ENCODE measurements at regions not wholly inside any gene's neighbourhood (a gene's known extent, or its start where the extent isn't known, plus 50 kb on each side); places are given as distances from the start of the nearest gene placed in this dataset.

GRCh38 chr6:125519367-125519766, 217.6 kb upstream of the HDDC2 start (continued):
- TF ChIP-seq, protein P1, sequence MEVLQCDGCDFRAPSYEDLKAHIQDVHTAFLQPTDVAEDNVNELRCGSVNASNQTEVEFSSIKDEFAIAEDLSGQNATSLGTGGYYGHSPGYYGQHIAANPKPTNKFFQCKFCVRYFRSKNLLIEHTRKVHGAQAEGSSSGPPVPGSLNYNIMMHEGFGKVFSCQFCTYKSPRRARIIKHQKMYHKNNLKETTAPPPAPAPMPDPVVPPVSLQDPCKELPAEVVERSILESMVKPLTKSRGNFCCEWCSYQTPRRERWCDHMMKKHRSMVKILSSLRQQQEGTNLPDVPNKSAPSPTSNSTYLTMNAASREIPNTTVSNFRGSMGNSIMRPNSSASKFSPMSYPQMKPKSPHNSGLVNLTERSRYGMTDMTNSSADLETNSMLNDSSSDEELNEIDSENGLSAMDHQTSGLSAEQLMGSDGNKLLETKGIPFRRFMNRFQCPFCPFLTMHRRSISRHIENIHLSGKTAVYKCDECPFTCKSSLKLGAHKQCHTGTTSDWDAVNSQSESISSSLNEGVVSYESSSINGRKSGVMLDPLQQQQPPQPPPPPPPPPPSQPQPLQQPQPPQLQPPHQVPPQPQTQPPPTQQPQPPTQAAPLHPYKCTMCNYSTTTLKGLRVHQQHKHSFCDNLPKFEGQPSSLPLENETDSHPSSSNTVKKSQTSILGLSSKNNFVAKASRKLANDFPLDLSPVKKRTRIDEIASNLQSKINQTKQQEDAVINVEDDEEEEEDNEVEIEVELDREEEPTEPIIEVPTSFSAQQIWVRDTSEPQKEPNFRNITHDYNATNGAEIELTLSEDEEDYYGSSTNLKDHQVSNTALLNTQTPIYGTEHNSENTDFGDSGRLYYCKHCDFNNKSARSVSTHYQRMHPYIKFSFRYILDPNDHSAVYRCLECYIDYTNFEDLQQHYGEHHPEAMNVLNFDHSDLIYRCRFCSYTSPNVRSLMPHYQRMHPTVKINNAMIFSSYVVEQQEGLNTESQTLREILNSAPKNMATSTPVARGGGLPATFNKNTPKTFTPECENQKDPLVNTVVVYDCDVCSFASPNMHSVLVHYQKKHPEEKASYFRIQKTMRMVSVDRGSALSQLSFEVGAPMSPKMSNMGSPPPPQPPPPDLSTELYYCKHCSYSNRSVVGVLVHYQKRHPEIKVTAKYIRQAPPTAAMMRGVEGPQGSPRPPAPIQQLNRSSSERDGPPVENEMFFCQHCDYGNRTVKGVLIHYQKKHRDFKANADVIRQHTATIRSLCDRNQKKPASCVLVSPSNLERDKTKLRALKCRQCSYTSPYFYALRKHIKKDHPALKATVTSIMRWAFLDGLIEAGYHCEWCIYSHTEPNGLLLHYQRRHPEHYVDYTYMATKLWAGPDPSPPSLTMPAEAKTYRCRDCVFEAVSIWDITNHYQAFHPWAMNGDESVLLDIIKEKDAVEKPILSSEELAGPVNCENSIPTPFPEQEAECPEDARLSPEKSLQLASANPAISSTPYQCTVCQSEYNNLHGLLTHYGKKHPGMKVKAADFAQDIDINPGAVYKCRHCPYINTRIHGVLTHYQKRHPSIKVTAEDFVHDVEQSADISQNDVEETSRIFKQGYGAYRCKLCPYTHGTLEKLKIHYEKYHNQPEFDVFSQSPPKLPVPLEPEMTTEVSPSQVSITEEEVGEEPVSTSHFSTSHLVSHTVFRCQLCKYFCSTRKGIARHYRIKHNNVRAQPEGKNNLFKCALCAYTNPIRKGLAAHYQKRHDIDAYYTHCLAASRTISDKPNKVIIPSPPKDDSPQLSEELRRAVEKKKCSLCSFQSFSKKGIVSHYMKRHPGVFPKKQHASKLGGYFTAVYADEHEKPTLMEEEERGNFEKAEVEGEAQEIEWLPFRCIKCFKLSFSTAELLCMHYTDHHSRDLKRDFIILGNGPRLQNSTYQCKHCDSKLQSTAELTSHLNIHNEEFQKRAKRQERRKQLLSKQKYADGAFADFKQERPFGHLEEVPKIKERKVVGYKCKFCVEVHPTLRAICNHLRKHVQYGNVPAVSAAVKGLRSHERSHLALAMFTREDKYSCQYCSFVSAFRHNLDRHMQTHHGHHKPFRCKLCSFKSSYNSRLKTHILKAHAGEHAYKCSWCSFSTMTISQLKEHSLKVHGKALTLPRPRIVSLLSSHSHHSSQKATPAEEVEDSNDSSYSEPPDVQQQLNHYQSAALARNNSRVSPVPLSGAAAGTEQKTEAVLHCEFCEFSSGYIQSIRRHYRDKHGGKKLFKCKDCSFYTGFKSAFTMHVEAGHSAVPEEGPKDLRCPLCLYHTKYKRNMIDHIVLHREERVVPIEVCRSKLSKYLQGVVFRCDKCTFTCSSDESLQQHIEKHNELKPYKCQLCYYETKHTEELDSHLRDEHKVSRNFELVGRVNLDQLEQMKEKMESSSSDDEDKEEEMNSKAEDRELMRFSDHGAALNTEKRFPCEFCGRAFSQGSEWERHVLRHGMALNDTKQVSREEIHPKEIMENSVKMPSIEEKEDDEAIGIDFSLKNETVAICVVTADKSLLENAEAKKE (CRISPR knock-in tag; IDR thresholded peaks at IDR 0.05), result no peak
- no peak for TF ChIP-seq STAT1 (IDR thresholded peaks at IDR 0.05; ENCODE audit: unreplicated experiment)
- no peak for TF ChIP-seq POLR2AphosphoS5 (IDR thresholded peaks at IDR 0.05; ENCODE audit: low read depth)
- no peak for TF ChIP-seq CREB1 (CRISPR knock-in tag; IDR thresholded peaks at IDR 0.05; ENCODE audit: low read depth)
- no peak for TF ChIP-seq NANOG (IDR thresholded peaks at IDR 0.05; ENCODE audit: borderline replicate concordance)
- no peak for TF ChIP-seq ZNF331 (CRISPR knock-in tag; IDR thresholded peaks at IDR 0.05; ENCODE audit: low read depth)
- TF ChIP-seq ETS1 (IDR thresholded peaks at IDR 0.05), result no peak
- TF ChIP-seq EZH2phosphoT487 (IDR thresholded peaks at IDR 0.05; ENCODE audit: unreplicated experiment), result no peak
- no peak for TF ChIP-seq ZNF114 (CRISPR knock-in tag; IDR thresholded peaks at IDR 0.05)

GRCh38 chr6:125524356-125524755, 222.6 kb upstream of the HDDC2 start:
- no peaks in the 10 kb centered on the region for H3K36me3 Mint-ChIP-seq (ENCODE audit: low read depth)
- no peaks in the 10 kb centered on the region for H3K27me3 ChIP-seq (ENCODE audit: insufficient read depth)
- H3K4me2 ChIP-seq, result no peak overlapping the region
- H3K9me3 Mint-ChIP-seq, result no peaks in the 10 kb centered on the region
- H3K4me1 ChIP-seq (ENCODE audit: insufficient read depth), result peaks cover 16% of the 10 kb centered on the region
- ATAC-seq (no peak), DNase-seq (ENCODE audit: low spot score) (no peak)
- H3K36me3 ChIP-seq (ENCODE audit: insufficient read depth), result no peaks in the 10 kb centered on the region
- H3K4me3 Mint-ChIP-seq, result no peak overlapping the region
- H3K27ac ChIP-seq (ENCODE audit: low read depth), result no peak overlapping the region
- H4K20me1 ChIP-seq (replicated peaks; ENCODE audit: insufficient read depth), result no peaks in the 10 kb centered on the region
- H3K27me3 Mint-ChIP-seq (ENCODE audit: insufficient read depth, low read depth, poor library complexity), result peaks cover 7% of the 10 kb centered on the region
- no peak overlapping the region for H3K4me3 ChIP-seq
- H3F3A ChIP-seq (replicated peaks; ENCODE audit: low read depth), result no peaks in the 10 kb centered on the region
- no peaks in the 10 kb centered on the region for H3K79me2 ChIP-seq (replicated peaks; ENCODE audit: insufficient read depth)
- H2AFZ ChIP-seq, result no peak overlapping the region
- no peak overlapping the region for H3K27ac Mint-ChIP-seq
- peaks cover 21% of the 10 kb centered on the region for H3K4me1 Mint-ChIP-seq
- H3K9me2 ChIP-seq (ENCODE audit: insufficient read depth), result 0 out of 2 replicates have a peak, but pooled peaks cover 5% of the 10 kb centered on the region
- TF ChIP-seq ZNF331 (CRISPR knock-in tag; IDR thresholded peaks at IDR 0.05; ENCODE audit: low read depth) (no peak), EZH2phosphoT487 (IDR thresholded peaks at IDR 0.05; ENCODE audit: unreplicated experiment) (no peak), ZNF114 (CRISPR knock-in tag; IDR thresholded peaks at IDR 0.05) (no peak), POLR2AphosphoS5 (IDR thresholded peaks at IDR 0.05; ENCODE audit: low read depth) (no peak), NANOG (IDR thresholded peaks at IDR 0.05; ENCODE audit: borderline replicate concordance) (no peak), EZH2 (IDR thresholded peaks at IDR 0.05; ENCODE audit: low read depth, unreplicated experiment) (no peak), JUNB (IDR thresholded peaks at IDR 0.05; ENCODE audit: unreplicated experiment) (no peak), ETS1 (IDR thresholded peaks at IDR 0.05) (no peak)
- TF ChIP-seq, protein P2, sequence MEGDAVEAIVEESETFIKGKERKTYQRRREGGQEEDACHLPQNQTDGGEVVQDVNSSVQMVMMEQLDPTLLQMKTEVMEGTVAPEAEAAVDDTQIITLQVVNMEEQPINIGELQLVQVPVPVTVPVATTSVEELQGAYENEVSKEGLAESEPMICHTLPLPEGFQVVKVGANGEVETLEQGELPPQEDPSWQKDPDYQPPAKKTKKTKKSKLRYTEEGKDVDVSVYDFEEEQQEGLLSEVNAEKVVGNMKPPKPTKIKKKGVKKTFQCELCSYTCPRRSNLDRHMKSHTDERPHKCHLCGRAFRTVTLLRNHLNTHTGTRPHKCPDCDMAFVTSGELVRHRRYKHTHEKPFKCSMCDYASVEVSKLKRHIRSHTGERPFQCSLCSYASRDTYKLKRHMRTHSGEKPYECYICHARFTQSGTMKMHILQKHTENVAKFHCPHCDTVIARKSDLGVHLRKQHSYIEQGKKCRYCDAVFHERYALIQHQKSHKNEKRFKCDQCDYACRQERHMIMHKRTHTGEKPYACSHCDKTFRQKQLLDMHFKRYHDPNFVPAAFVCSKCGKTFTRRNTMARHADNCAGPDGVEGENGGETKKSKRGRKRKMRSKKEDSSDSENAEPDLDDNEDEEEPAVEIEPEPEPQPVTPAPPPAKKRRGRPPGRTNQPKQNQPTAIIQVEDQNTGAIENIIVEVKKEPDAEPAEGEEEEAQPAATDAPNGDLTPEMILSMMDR (conservative IDR thresholded peaks at IDR 0.05; ENCODE audit: low read depth in 2 of 2), result no peak

Data from GM23338 (cell line).